Fibroblast of skin of back (primary cell): ENCODE measurements at regions not wholly inside any gene's neighbourhood (a gene's known extent, or its start where the extent isn't known, plus 50 kb on each side); places are given as distances from the start of the nearest gene placed in this dataset.
A peak's percentile ranks its signal among the peaks of the same experiment; 100 is the strongest.

ENCODE experiments used
- DNase-seq: peaks from one replicate; pipeline ENCODE4 v3.0.0-alpha.2; 2013

DNA sequence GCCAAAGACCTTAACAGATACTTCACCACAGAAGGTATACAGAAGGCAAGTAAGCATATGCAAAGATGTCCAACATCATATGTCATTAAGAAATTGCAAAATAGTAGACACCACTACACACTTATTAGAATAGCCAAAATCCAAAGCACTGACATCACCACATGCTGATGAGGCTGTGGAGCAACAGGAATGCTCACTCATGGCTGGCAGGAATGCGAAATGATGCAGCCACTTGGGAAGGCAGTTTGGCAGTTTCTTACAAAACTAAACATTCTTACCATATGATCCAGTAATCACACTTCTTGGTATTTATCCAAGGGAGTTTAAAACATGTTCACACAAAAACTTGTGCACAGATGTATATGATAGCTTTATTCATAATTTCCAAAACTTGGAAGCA, 261.2 kb upstream of the AJAP1 start:
- peak; percentile 74 for DNase-seq

GRCh38 chr1:4394366-4394765, 260.0 kb upstream of the AJAP1 start:
- no peak for DNase-seq

GRCh38 chr1:4395158-4395557, 259.3 kb upstream of the AJAP1 start:
- DNase-seq: peak; percentile 83

GRCh38 chr1:4395676-4396075, 258.7 kb upstream of the AJAP1 start:
- no peak for DNase-seq

GRCh38 chr1:4396551-4396950, 257.9 kb upstream of the AJAP1 start:
- DNase-seq: peak; percentile 29

DNA sequence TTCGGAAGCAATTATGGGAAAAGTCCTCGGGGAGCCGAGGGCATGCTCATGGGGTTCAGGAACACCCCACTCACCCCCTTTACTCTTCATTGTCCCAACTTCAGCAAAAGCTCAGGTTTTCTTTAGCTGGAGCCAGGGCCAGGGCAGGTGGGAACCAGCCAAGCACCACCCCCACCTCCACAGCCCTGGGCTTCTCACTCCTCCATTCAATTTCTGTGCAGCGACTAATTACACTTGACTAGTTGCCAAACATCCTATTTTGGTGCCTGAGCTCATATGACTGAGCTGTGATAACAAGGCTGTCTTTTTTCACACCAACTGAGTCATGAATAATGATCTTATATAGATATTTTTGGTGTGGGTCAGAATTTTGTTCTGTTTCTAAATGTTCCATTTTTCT, 257.2 kb upstream of the AJAP1 start:
- DNase-seq: peak; percentile 58

GRCh38 chr1:4402032-4402431, 252.4 kb upstream of the AJAP1 start:
- DNase-seq: no peak

DNA sequence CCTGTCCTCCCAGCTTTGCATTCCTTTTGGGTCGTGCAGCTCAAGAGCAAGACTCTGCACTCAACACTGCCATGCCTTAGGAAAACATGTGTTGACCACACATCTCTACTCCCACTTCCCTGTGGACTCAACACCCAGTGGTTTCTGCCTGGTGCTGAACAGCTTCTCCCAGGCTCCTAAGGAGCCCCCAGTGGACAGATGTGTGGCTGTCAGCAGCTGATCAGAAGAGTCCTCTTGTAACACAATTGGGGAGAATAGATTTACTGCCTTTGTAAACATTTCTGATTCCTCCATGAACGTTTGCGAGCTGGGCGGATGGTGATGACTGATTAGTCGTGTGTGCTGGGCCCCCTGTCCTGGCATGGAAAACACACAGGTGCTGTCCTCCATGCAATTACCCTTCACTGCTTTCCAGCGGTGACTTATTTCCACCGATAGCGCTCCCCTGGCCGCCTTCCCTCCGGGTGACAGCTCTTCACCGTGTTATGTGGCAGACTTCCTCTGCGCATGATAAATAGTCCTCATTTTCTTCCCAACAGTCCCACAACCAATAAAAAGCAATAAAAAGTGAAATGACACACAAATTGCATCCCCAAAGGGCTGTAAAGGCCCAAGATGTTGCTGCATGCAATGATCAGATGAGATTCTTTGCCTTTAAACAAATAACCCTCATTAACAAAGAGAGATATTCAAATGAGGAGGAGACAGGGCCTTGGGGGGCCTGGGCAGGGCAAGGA, 249.4 kb upstream of the AJAP1 start:
- no peak for DNase-seq

DNA sequence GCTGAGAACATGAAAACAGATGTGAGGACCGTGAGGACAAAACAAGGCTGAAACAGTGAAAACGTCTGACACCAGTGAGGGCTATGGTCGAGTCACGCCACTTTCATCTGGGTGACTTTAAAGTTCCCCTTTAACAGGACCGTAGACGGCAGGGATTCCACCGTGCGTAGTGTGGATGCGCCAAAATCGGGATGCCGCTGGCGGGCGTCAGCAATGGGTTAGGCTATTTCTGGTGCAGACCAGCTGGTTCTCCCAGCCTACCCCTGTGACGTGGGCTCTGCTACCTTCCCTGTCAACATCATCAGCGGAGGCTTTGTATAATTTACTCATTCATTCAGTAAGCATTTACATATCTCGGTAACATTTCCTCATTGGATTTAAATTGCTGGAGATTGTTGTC, 246.6 kb upstream of the AJAP1 start:
- no peak for DNase-seq

- no peak for DNase-seq
Measured at GRCh38 chr1:4408380-4408779, 246.0 kb upstream of the AJAP1 start.

DNA sequence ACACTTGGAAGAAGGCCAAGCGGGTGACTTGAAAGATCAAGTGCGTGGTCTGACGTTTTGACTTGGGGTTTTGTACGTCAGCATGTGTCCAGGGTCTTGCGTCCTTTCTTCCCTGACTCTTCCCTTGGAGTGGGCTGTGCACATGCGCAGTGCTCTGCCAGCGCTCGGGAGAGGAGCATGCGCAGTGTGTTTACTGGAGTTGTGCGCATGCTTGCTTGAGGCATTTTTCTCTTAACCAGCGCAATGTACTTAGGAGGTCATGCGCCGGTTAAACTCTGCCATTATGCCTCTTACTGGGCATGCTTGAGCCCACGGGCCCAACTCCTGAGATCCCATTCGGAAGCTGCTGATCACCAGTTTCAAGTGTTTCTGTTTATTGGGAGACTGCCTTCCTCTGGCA, 242.5 kb upstream of the AJAP1 start:
- no peak for DNase-seq

DNA sequence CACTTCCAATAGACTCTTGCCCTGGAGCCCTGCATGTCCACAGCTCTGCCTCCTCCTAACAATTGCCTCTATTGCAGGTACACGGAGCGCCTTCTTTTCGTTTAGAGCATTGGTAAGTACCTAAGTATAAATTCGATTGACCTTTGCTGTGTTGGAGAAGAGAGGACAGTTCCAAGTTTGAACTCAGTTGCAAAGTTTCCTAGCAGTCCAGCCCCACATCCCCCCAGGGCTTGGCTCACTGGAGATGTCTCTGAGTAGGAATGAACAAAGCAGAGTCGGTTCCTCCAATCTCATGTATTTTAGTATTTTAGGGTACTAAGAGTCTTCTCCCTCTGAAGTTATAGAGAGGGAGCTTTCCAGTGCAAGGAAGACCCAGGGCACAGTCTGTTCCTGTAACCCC, 238.9 kb upstream of the AJAP1 start:
- DNase-seq: no peak

GRCh38 chr1:4416189-4416588, 238.2 kb upstream of the AJAP1 start:
- DNase-seq: no peak

DNA sequence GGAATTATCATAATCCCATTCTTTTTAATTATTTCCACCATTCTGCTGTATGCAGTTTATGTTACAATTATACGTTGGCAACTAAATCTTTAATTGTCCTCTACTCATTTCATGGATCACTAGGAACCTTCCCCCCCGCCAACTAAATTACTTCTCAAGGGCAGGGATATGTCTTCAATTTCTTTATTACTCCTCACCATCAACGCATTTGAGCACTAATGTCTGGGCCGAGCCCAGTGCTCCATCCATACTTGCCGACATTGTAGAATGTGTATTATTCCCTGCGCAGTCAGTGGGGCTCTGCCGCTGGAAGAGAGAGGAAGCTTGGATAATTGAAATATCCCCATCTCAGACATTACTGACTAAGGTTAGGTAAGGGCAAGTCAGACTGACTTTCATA, 236.4 kb upstream of the AJAP1 start:
- DNase-seq: no peak

DNA sequence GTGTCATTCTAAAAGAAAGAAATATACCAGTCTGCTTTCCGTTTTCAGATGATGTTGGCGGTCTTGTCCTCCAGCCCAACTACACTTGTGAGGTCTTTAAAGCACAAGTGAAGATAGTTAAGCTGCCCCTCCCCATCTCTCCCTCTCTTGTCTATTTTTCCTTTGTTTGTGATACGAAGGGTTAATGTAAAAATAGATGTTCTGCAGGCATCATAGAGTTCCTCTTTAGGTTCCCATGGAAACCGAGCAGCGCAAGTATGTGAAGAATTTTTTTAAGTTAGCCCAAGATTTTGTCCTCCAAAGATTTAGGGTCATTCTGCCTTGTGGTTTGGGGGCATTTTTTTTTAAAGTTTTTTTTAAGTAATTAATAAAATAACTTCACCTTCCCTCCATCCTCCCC, 232.4 kb upstream of the AJAP1 start:
- DNase-seq: peak; percentile 52

DNA sequence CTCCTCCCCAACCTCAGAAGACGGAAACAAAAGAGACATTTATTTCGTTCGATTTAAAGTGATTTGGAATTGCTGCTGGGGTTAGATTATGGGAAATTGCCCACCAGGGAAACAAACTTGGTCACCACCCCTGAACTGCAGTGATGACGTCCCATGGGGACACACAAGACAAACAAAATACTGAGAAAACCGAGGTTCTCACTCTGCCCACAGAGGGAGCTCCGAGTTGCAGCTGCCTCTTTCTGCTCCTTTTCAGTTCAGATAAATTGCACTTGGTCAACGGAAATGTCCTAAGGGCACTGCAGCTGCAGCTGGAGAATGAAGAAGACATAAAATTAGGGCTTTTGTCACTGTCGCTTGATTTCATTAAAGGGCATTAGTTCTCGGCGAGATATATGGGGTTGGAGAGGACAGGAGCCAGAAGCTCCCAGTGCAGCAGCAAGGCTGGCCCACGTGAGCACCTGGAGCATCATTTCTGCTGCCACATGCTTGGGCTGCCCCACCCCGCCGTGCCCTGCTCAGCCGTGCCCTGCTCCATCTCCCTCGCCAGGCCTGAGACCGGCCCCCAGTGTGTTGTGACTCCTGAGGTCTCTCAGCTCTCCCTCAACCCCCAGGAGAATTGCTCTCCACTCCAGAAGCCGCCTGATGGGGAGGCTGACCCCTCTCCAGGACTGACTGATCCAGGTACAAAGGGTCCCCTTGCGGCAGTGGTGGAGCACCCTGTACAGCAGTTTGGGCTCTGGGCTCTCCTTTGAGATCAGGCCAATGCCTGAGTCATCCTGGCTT, 231.7 kb upstream of the AJAP1 start:
- DNase-seq: peak; percentile 34

- DNase-seq: no peak
Measured at GRCh38 chr1:4424254-4424653, 230.2 kb upstream of the AJAP1 start.

- DNase-seq: no peak
Measured at GRCh38 chr1:4424766-4425165, 229.6 kb upstream of the AJAP1 start.

- DNase-seq: no peak
Measured at GRCh38 chr1:4425892-4426291, 228.5 kb upstream of the AJAP1 start.

DNA sequence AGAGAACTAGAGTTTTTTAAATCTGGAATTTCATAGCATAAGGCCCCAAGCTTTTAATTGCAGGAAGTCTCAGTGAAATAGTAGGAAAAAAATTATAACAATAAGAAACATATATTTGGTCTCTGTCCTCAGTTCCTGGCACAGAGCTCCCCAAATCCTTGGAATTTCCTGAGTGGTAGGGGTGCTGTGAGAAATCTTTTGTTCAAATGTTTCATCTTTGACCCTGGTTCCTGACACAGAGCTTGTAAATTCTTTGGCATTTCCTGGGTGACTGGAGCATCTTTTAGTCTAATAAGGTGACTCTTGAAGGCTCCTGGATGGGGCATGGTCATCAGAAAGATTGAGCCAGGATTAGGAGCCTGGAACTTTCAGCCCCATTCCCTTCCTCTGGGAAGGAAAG, 225.7 kb upstream of the AJAP1 start:
- DNase-seq: peak; percentile 52

DNA sequence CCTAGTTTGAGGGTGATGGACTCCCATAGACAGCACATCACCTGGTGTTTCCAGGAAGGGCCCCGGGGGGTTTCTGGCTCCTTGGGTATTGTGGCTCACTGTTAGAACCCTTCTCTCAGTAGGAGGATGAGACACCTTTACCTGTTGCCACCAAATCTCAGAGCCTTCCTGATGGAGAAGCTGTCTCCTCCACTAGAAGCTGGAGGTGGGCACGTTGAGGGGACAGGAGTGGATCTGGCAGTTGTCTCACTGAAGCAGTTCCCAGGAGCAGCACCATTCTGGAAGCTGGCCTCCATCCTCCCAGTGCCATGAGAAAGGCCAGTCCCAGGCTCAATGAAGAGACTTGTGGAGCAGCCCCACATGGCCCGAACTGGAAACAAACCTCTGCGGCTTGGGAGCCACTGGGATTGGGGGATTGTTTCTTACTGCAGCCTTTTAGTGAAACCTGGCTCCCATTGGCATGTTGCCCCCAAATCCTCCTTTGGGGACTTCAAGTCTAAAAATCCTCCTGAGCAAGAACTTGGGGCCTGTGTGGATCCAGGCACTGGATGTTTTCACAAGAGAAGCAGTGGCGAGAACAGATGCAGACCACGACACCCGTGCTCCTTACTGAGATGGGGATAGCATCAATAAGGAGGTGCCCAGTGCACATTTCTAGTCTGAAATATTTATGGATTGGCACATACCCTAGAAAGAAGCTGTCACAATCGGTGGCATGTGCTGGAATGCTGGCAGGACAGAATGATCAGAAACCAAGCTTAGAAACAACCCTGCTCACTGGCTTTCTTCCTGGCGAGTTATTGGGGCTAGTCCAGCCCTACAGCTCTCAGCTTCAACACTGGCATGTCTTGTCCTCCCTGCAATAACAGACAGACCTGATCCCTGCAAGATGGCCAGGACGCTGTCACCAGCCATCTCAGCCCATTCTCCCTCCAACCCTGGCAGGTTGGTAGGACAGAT, 223.7 kb upstream of the AJAP1 start:
- no peak for DNase-seq

GRCh38 chr1:4431491-4431890, 222.9 kb upstream of the AJAP1 start:
- DNase-seq: no peak

GRCh38 chr1:4433075-4433474, 221.3 kb upstream of the AJAP1 start:
- no peak for DNase-seq
